NCI-H1105 treated with DMSO at 0.1 percent for 48 hours (cell line): ENCODE measurements at regions not wholly inside any gene's neighbourhood (a gene's known extent, or its start where the extent isn't known, plus 50 kb on each side); places are given as distances from the start of the nearest gene placed in this dataset.

Source experiments
- DNase-seq: peaks from one replicate; lab custom pipeline; 2025; lab: John Stamatoyannopoulos, UW

- peak; percentile 9 for DNase-seq
Measured at GRCh38 chr9:89234205-89235067, 55.8 kb upstream of the SHC3 start.

- no peak for DNase-seq
Measured at GRCh38 chr9:89236955-89237573, 58.4 kb upstream of the SHC3 start.

GRCh38 chr9:89238424-89238823 lies 59.8 kb upstream of the SHC3 start:
- DNase-seq: no peak

GRCh38 chr9:89243296-89244061 lies 64.9 kb upstream of the SHC3 start:
- DNase-seq: peak; percentile 67

- DNase-seq: no peak
Measured at GRCh38 chr9:89246840-89247239, 64.2 kb upstream of the CKS2 start.

GRCh38 chr9:89247431-89248353 lies 63.3 kb upstream of the CKS2 start:
- DNase-seq: no peak

GRCh38 chr9:89249001-89249400 lies 62.0 kb upstream of the CKS2 start:
- DNase-seq: no peak

GRCh38 chr9:89252651-89253267 lies 58.2 kb upstream of the CKS2 start:
- DNase-seq: no peak

- DNase-seq: no peak
Measured at GRCh38 chr9:89254058-89254772, 56.8 kb upstream of the CKS2 start.

GRCh38 chr9:89254773-89255125 lies 56.2 kb upstream of the CKS2 start:
- DNase-seq: no peak

- no peak for DNase-seq
Measured at GRCh38 chr9:89256225-89256624, 54.8 kb upstream of the CKS2 start.

GRCh38 chr9:89256642-89257041 lies 54.4 kb upstream of the CKS2 start:
- peak; percentile 35 for DNase-seq

GRCh38 chr9:89260525-89260924 lies 50.5 kb upstream of the CKS2 start:
- DNase-seq: no peak
